ENCODE measurements at regions not wholly inside any gene's neighbourhood (a gene's known extent, or its start where the extent isn't known, plus 50 kb on each side); places are given as distances from the start of the nearest gene placed in this dataset.

- Histone ChIP-seq H3K79me1 (ENCODE audit: insufficient read depth, low read depth, low read length, poor library complexity, severe bottlenecking) (no peaks in the 10 kb centered on the region), H3K4me2 (ENCODE audit: insufficient read depth, insufficient read length, low read length) (peak overlapping the region; percentile 53), H4K20me1 (ENCODE audit: control insufficient read depth, insufficient read depth, insufficient read length) (no peaks in the 10 kb centered on the region), H3K4ac (ENCODE audit: low read depth, low read length) (no peak overlapping the region), H2BK5ac (ENCODE audit: insufficient read length, low read length) (no peak overlapping the region), H2AFZ (ENCODE audit: low read length) (no peak overlapping the region), H3K23ac (ENCODE audit: insufficient read length, low read depth, low read length) (no peak overlapping the region), H3K14ac (ENCODE audit: insufficient read depth, low read length) (peak overlapping the region; percentile 26; the same call in 1 of the 2 replicates), H3K4me1 (ENCODE audit: insufficient read depth, low read length) (no peaks in the 10 kb centered on the region), H3K79me2 (ENCODE audit: insufficient read depth, low read length) (no peaks in the 10 kb centered on the region), H3K9me3 (ENCODE audit: control insufficient read depth, low read depth, low read length) (no peaks in the 10 kb centered on the region), H4K8ac (replicated peaks; ENCODE audit: insufficient read length, low read depth, low read length) (no peak overlapping the region), H2BK120ac (ENCODE audit: low read depth, low read length, poor library complexity, severe bottlenecking) (no peak overlapping the region), H2AK5ac (ENCODE audit: insufficient read length, low read length) (no peak overlapping the region), H4K91ac (ENCODE audit: insufficient read length, low read depth, low read length) (no peak overlapping the region), H3K27me3 (ENCODE audit: insufficient read depth, low read length) (no peaks in the 10 kb centered on the region; the same call in 1 of the 2 replicates), H4K5ac (ENCODE audit: insufficient read length, low read depth, low read length) (no peak overlapping the region), H2BK15ac (ENCODE audit: low read depth, low read length) (no peak overlapping the region), H3K23me2 (ENCODE audit: insufficient read length, low read depth, low read length, poor library complexity, severe bottlenecking) (peaks cover 13% of the 10 kb centered on the region), H3T11ph (ENCODE audit: low read length) (no peak overlapping the region), H2BK12ac (ENCODE audit: insufficient read length, low read depth, low read length) (no peak overlapping the region), H2BK20ac (ENCODE audit: low read depth, low read length, poor library complexity, severe bottlenecking) (no peak overlapping the region), H3K27ac (ENCODE audit: insufficient read length, low read depth, low read length) (no peak overlapping the region), H3K18ac (ENCODE audit: insufficient read length, low read depth, low read length) (no peak overlapping the region), H3K56ac (ENCODE audit: insufficient read length, low read depth, low read length) (no peak overlapping the region), H3K9ac (ENCODE audit: extremely low read depth, insufficient read length, low read length) (peak overlapping the region; percentile 16)
- no CpG with 5 or more reads among the region's 50 CpGs for WGBS (ENCODE audit: extremely low coverage, insufficient read length, low lambda C conversion rate)
- no peaks in the 10 kb centered on the region for H3K9me3 Mint-ChIP-seq
- H3K27me3 Mint-ChIP-seq (ENCODE audit: low read depth), result peaks cover 65% of the 10 kb centered on the region
- peak; percentile 79 for DNase-seq
- peaks cover 21 to 22% of the 10 kb centered on the region in 2 experiments for H3K4me1 Mint-ChIP-seq
- peak overlapping the region; percentile 77 to 84 for H3K4me3 Mint-ChIP-seq
- TF ChIP-seq CTCF (conservative IDR thresholded peaks at IDR 0.05), result no peak
- peak overlapping the region in 1 of 3 experiments; percentile 66; a peak in 1 of 7 replicates for H3K27ac Mint-ChIP-seq
- no peaks in the 10 kb centered on the region for H3K36me3 Mint-ChIP-seq (ENCODE audit: insufficient read depth in 1 of 3, low read depth in 3 of 3)
These were observed 67.8 kb upstream of the CAPRIN2 start for GRCh38 chr12:30822385-30823155.
